Ramos (cell line): ENCODE measurements at regions not wholly inside any gene's neighbourhood (a gene's known extent, or its start where the extent isn't known, plus 50 kb on each side); places are given as distances from the start of the nearest gene placed in this dataset.
"Not testable (repeated sequence)": the region's sequence is repeated elsewhere in the genome, so short reads cannot be mapped to it uniquely, and the experiment has no call there.

Experiments used
- in situ Hi-C: fragments of 300-500 bp; cut with MboI; formaldehyde crosslinking; loops from one replicate; pipeline ENCODE4 v1.14.3; 2022; ENCODE audit warnings: low sequenced_read_pairs; ENCODE audit not compliant: unreplicated experiment

GRCh38 chr20:51169813-51170212 is 146.9 kb upstream of the KCNG1 start:
- in situ Hi-C loops: no loop called here

GRCh38 chr20:51167911-51168310 is 145.0 kb upstream of the KCNG1 start:
- in situ Hi-C loops: not testable (repeated sequence)

- in situ Hi-C loops: no loop called here
Measured at GRCh38 chr20:51166489-51166888, 143.6 kb upstream of the KCNG1 start.

GRCh38 chr20:51165131-51165530 is 142.2 kb upstream of the KCNG1 start:
- in situ Hi-C loops: no loop called here

- in situ Hi-C loops: no loop called here
Measured at GRCh38 chr20:51164731-51165130, 141.8 kb upstream of the KCNG1 start.

- in situ Hi-C loops: no loop called here
Measured at GRCh38 chr20:51163996-51164600, 141.2 kb upstream of the KCNG1 start.

- in situ Hi-C loops: no loop called here
Measured at GRCh38 chr20:51162015-51162414, 139.1 kb upstream of the KCNG1 start.

GRCh38 chr20:51160821-51161220 is 137.9 kb upstream of the KCNG1 start:
- in situ Hi-C loops: no loop called here

GRCh38 chr20:51159981-51160380 is 137.1 kb upstream of the KCNG1 start:
- in situ Hi-C loops: no loop called here

GRCh38 chr20:51159303-51159702 is 136.4 kb upstream of the KCNG1 start:
- in situ Hi-C loops: no loop called here

GRCh38 chr20:51158226-51158625 is 135.3 kb upstream of the KCNG1 start:
- in situ Hi-C loops: no loop called here

GRCh38 chr20:51156041-51156982 is 133.4 kb upstream of the KCNG1 start:
- in situ Hi-C loops: no loop called here

- in situ Hi-C loops: no loop called here
Measured at GRCh38 chr20:51154708-51155690, 132.1 kb upstream of the KCNG1 start.

GRCh38 chr20:51153867-51154707 is 131.2 kb upstream of the KCNG1 start:
- in situ Hi-C loops: no loop called here

- in situ Hi-C loops: no loop called here
Measured at GRCh38 chr20:51148941-51149340, 126.0 kb upstream of the KCNG1 start.

GRCh38 chr20:51144476-51144875 is 121.6 kb upstream of the KCNG1 start:
- in situ Hi-C loops: no loop called here

GRCh38 chr20:51143652-51144051 is 120.7 kb upstream of the KCNG1 start:
- in situ Hi-C loops: no loop called here

GRCh38 chr20:51142448-51142847 is 119.5 kb upstream of the KCNG1 start:
- in situ Hi-C loops: no loop called here

- in situ Hi-C loops: no loop called here
Measured at GRCh38 chr20:51140671-51141070, 117.8 kb upstream of the KCNG1 start.

GRCh38 chr20:51139891-51140290 is 117.0 kb upstream of the KCNG1 start:
- in situ Hi-C loops: no loop called here
